ENCODE measurements at regions not wholly inside any gene's neighbourhood (a gene's known extent, or its start where the extent isn't known, plus 50 kb on each side); places are given as distances from the start of the nearest gene placed in this dataset.
"Not testable (repeated sequence)": the region's sequence is repeated elsewhere in the genome, so short reads cannot be mapped to it uniquely, and the experiment has no call there.

DNA sequence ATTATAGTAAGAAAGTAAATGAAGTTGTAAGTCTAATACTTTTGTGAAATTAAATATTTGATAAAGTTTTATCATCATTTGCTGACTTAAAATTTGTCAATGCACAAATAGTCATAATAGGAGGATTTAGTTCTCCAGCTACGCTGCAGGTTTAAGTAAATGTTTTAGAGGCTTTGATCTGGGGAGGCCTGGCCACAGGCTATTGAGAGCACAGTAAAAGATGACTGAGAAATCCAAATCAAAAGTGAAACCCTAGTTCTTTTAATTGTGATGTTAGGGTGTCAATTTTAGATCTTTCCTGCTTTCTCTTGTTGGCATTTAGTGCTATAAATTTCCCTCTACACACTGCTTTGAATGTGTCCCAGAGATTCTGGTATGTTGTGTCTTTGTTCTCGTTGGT is 694.3 kb upstream of the ZNF385D start:
- not testable (repeated sequence) for TF ChIP-seq EZH2 (IDR thresholded peaks at IDR 0.05; ENCODE audit: borderline replicate concordance, low read depth, low read length, severe bottlenecking)
- TF ChIP-seq, protein P1, sequence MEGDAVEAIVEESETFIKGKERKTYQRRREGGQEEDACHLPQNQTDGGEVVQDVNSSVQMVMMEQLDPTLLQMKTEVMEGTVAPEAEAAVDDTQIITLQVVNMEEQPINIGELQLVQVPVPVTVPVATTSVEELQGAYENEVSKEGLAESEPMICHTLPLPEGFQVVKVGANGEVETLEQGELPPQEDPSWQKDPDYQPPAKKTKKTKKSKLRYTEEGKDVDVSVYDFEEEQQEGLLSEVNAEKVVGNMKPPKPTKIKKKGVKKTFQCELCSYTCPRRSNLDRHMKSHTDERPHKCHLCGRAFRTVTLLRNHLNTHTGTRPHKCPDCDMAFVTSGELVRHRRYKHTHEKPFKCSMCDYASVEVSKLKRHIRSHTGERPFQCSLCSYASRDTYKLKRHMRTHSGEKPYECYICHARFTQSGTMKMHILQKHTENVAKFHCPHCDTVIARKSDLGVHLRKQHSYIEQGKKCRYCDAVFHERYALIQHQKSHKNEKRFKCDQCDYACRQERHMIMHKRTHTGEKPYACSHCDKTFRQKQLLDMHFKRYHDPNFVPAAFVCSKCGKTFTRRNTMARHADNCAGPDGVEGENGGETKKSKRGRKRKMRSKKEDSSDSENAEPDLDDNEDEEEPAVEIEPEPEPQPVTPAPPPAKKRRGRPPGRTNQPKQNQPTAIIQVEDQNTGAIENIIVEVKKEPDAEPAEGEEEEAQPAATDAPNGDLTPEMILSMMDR (IDR thresholded peaks at IDR 0.05; ENCODE audit: borderline replicate concordance, extremely low read depth, low read length, poor library complexity, severe bottlenecking): not testable (repeated sequence)

All from DND-41 (cell line).